A549 (cell line): ENCODE measurements at regions not wholly inside any gene's neighbourhood (a gene's known extent, or its start where the extent isn't known, plus 50 kb on each side); places are given as distances from the start of the nearest gene placed in this dataset.

Experiments
- EHMT2 ChIP-seq: fragments of 200-600 bp; sonication (generic); IDR thresholded peaks from 2 replicates; pipeline ENCODE4 v1.6.1; 2016; ENCODE audit warnings: antibody characterized with exemption, low read depth, mild to moderate bottlenecking, moderate library complexity
- NR3C1 ChIP-seq: fragments of >200 bp; sonication (Bioruptor Twin); formaldehyde crosslinking; IDR thresholded peaks from 3 replicates; pipeline ENCODE4 v1.6.1; 2017
- PHF8 ChIP-seq: fragments of 200-600 bp; sonication (generic); IDR thresholded peaks from 2 replicates; pipeline ENCODE4 v1.6.1; 2016; ENCODE audit warnings: low read depth, mild to moderate bottlenecking, antibody characterized with exemption, moderate library complexity, borderline replicate concordance
- POLR2A ChIP-seq: IDR thresholded peaks from 2 replicates; pipeline ENCODE4 v1.6.1; 2012; ENCODE audit warnings: mild to moderate bottlenecking, low read length
- RAD21 ChIP-seq, 2 experiments: fragments of >200 bp in 1 of 2; sonication (Bioruptor Twin) in 1 of 2; formaldehyde crosslinking in 1 of 2; IDR thresholded peaks in 1 of 2; conservative IDR thresholded peaks in 1 of 2; 2 replicates in 1 of 2; 3 replicates in 1 of 2; pipeline ENCODE4 v1.6.1; 2012 to 2018; ENCODE audit warnings: inconsistent platforms in 1 of 2
- SMC3 ChIP-seq: fragments of >200 bp; sonication (Bioruptor Twin); formaldehyde crosslinking; IDR thresholded peaks from 3 replicates; pipeline ENCODE4 v1.6.1; 2018; ENCODE audit warnings: inconsistent platforms
- TF ChIP-seq, protein P1 (sequence below): fragments of >200 bp; sonication (Bioruptor Twin); formaldehyde crosslinking; IDR thresholded peaks from 3 replicates; pipeline ENCODE4 v1.5.1; 2016
- TF ChIP-seq, protein P2 (sequence below): IDR thresholded peaks from 2 replicates; pipeline ENCODE4 v1.6.1; 2012
- TF ChIP-seq, protein P3 (sequence below): fragments of >200 bp; sonication (Bioruptor Twin); formaldehyde crosslinking; IDR thresholded peaks from 2 replicates; pipeline ENCODE4 v1.6.1; 2016

DNA sequence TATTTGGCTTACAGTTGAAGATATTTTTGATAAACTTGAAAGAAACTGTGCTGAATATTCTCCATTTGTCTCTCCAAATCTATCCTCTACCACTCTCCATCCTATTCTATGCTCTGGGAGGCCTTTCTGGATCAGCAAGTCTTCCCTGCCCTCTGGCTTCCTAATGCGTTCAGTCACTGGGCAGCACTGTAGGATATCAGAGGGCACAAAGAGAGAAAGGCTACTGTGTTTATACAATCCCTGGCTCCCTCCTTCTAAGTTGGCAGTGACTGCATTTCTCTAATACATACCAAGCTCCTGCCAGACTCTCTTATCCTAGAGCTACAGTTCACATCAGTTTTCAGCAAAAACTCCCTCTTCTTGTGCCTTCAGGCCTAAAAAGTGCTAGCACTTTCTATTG lies 102.1 kb upstream of the FHIT start:
- TF ChIP-seq POLR2A (no peak), SMC3 (no peak), NR3C1 (no peak), PHF8 (no peak), RAD21 (conservative IDR thresholded peaks at IDR 0.05 in 1 of 2, IDR thresholded peaks at IDR 0.05 in 1 of 2) (no peak), EHMT2 (no peak)
- TF ChIP-seq, protein P1, sequence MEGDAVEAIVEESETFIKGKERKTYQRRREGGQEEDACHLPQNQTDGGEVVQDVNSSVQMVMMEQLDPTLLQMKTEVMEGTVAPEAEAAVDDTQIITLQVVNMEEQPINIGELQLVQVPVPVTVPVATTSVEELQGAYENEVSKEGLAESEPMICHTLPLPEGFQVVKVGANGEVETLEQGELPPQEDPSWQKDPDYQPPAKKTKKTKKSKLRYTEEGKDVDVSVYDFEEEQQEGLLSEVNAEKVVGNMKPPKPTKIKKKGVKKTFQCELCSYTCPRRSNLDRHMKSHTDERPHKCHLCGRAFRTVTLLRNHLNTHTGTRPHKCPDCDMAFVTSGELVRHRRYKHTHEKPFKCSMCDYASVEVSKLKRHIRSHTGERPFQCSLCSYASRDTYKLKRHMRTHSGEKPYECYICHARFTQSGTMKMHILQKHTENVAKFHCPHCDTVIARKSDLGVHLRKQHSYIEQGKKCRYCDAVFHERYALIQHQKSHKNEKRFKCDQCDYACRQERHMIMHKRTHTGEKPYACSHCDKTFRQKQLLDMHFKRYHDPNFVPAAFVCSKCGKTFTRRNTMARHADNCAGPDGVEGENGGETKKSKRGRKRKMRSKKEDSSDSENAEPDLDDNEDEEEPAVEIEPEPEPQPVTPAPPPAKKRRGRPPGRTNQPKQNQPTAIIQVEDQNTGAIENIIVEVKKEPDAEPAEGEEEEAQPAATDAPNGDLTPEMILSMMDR: no peak
- TF ChIP-seq, protein P2, sequence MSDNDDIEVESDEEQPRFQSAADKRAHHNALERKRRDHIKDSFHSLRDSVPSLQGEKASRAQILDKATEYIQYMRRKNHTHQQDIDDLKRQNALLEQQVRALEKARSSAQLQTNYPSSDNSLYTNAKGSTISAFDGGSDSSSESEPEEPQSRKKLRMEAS: no peak
- TF ChIP-seq, protein P3, sequence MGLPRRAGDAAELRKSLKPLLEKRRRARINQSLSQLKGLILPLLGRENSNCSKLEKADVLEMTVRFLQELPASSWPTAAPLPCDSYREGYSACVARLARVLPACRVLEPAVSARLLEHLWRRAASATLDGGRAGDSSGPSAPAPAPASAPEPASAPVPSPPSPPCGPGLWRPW: no peak
